ENCODE measurements at regions not wholly inside any gene's neighbourhood (a gene's known extent, or its start where the extent isn't known, plus 50 kb on each side); places are given as distances from the start of the nearest gene placed in this dataset.
A peak's percentile ranks its signal among the peaks of the same experiment; 100 is the strongest.

GRCh38 chrX:42869659-42870476 lies 91.9 kb upstream of the PPP1R2C start:
- Histone ChIP-seq H3K27ac (ENCODE audit: low read depth in 1 of 2, low read length in 2 of 2) (no peak overlapping the region), H3K4me1 (ENCODE audit: insufficient read depth, low read length) (no peaks in the 10 kb centered on the region), H3K36me3 (ENCODE audit: insufficient read depth, low read length) (no peaks in the 10 kb centered on the region), H3K27me3 (ENCODE audit: control insufficient read depth in 1 of 2, insufficient read depth in 2 of 2, low read length in 2 of 2) (no peaks in the 10 kb centered on the region), H3K9me3 (ENCODE audit: control insufficient read depth in 1 of 2, insufficient read depth in 1 of 2, low read length in 2 of 2) (no peaks in the 10 kb centered on the region), H3K4me3 (ENCODE audit: low read length) (no peak overlapping the region)
- Mint-ChIP-seq H3K4me3 (no peak overlapping the region), H3K27ac (no peak overlapping the region), H3K9me3 (no peaks in the 10 kb centered on the region), H3K36me3 (ENCODE audit: low read depth) (no peaks in the 10 kb centered on the region), H3K4me1 (ENCODE audit: low read depth) (no peaks in the 10 kb centered on the region), H3K27me3 (no peaks in the 10 kb centered on the region)
- POLR2A ChIA-PET = no interaction called here
- TF ChIP-seq CTCF (IDR thresholded peaks at IDR 0.05) = no peak
- intact Hi-C loops (cut with DNase I, micrococcal nuclease) = no loop called here
- DNase-seq = peak in 1 of 14 experiments; percentile 4
- CTCF ChIA-PET = no interaction called here
- no peak for ATAC-seq (ENCODE audit: poor library complexity)

- Mint-ChIP-seq H3K36me3 (ENCODE audit: low read depth) (no peaks in the 10 kb centered on the region), H3K27me3 (no peaks in the 10 kb centered on the region), H3K4me3 (no peak overlapping the region), H3K27ac (no peak overlapping the region), H3K9me3 (no peaks in the 10 kb centered on the region), H3K4me1 (ENCODE audit: low read depth) (no peaks in the 10 kb centered on the region)
- Histone ChIP-seq H3K4me1 (ENCODE audit: insufficient read depth, low read length) (no peaks in the 10 kb centered on the region), H3K36me3 (ENCODE audit: insufficient read depth, low read length) (no peaks in the 10 kb centered on the region), H3K27ac (ENCODE audit: low read depth in 1 of 2, low read length in 2 of 2) (no peak overlapping the region), H3K27me3 (ENCODE audit: control insufficient read depth in 1 of 2, insufficient read depth in 2 of 2, low read length in 2 of 2) (no peaks in the 10 kb centered on the region), H3K4me3 (ENCODE audit: low read length) (no peak overlapping the region), H3K9me3 (ENCODE audit: control insufficient read depth in 1 of 2, insufficient read depth in 1 of 2, low read length in 2 of 2) (no peaks in the 10 kb centered on the region)
- CTCF ChIA-PET = no interaction called here
- no peak for TF ChIP-seq CTCF (IDR thresholded peaks at IDR 0.05)
- intact Hi-C loops (cut with DNase I, micrococcal nuclease) = no loop called here
- POLR2A ChIA-PET = no interaction called here
- DNase-seq = no peak
- ATAC-seq (ENCODE audit: poor library complexity) = no peak
Measured at GRCh38 chrX:42886519-42886918, 108.6 kb upstream of the PPP1R2C start.

GRCh38 chrX:42900947-42901346 lies 123.0 kb upstream of the PPP1R2C start:
- DNase-seq (no peak), ATAC-seq (ENCODE audit: poor library complexity) (no peak)
- Histone ChIP-seq H3K27ac (ENCODE audit: low read depth in 1 of 2, low read length in 2 of 2) (no peak overlapping the region), H3K4me1 (ENCODE audit: insufficient read depth, low read length) (no peaks in the 10 kb centered on the region), H3K36me3 (ENCODE audit: insufficient read depth, low read length) (no peaks in the 10 kb centered on the region), H3K27me3 (ENCODE audit: control insufficient read depth in 1 of 2, insufficient read depth in 2 of 2, low read length in 2 of 2) (no peaks in the 10 kb centered on the region), H3K4me3 (ENCODE audit: low read length) (no peak overlapping the region), H3K9me3 (ENCODE audit: control insufficient read depth in 1 of 2, insufficient read depth in 1 of 2, low read length in 2 of 2) (no peaks in the 10 kb centered on the region)
- Mint-ChIP-seq H3K27me3 (no peaks in the 10 kb centered on the region), H3K4me3 (no peak overlapping the region), H3K9me3 (peaks cover 2% of the 10 kb centered on the region), H3K27ac (no peak overlapping the region), H3K36me3 (ENCODE audit: low read depth) (no peaks in the 10 kb centered on the region), H3K4me1 (ENCODE audit: low read depth) (no peaks in the 10 kb centered on the region)
- ChIA-PET POLR2A (no interaction called here), CTCF (no interaction called here)
- intact Hi-C loops (cut with DNase I, micrococcal nuclease) = no loop called here
- TF ChIP-seq CTCF (IDR thresholded peaks at IDR 0.05) = no peak
